Suprapubic skin (tissue), 3 donors: ENCODE measurements at regions not wholly inside any gene's neighbourhood (a gene's known extent, or its start where the extent isn't known, plus 50 kb on each side); places are given as distances from the start of the nearest gene placed in this dataset.

ENCODE experiments used
- POLR2A ChIP-seq, 2 donors: fragments of 450-650 bp; IDR thresholded peaks; one replicate each; pipeline ENCODE4 v1.6.1; 2017; ENCODE audit warnings: antibody characterized with exemption in 2 of 2, mild to moderate bottlenecking in 2 of 2, moderate library complexity in 2 of 2
- TF ChIP-seq, protein P1 (sequence below), 2 donors: fragments of 200-600 bp in 1 of 2; fragments of 450-650 bp in 1 of 2; sonication (generic) in 1 of 2; IDR thresholded peaks; one replicate each; pipeline ENCODE4 v1.5.1; 2016 to 2019; ENCODE audit warnings: antibody characterized with exemption in 2 of 2, mild to moderate bottlenecking in 1 of 2, moderate library complexity in 1 of 2

DNA sequence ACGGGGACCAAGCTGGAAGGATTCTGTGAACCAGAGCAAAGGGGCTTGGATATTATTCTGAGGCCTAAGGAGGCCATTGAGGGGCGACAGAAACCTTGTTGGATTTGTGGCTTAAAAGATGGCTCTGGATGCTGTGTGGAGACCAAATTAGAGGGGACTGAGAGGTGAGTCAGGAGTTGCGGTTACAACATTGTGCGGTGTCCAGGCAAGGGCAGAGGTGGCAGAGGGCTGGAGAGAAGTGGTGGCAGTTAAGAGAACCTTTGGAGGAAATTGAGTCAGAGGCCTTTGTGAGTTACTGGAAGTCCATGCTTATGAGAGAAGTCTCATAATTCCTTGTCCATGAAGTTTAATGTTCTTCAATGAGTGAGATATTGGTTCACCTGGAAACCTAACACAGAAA, 143.2 kb downstream of the FAM43A start:
- TF ChIP-seq, protein P1, sequence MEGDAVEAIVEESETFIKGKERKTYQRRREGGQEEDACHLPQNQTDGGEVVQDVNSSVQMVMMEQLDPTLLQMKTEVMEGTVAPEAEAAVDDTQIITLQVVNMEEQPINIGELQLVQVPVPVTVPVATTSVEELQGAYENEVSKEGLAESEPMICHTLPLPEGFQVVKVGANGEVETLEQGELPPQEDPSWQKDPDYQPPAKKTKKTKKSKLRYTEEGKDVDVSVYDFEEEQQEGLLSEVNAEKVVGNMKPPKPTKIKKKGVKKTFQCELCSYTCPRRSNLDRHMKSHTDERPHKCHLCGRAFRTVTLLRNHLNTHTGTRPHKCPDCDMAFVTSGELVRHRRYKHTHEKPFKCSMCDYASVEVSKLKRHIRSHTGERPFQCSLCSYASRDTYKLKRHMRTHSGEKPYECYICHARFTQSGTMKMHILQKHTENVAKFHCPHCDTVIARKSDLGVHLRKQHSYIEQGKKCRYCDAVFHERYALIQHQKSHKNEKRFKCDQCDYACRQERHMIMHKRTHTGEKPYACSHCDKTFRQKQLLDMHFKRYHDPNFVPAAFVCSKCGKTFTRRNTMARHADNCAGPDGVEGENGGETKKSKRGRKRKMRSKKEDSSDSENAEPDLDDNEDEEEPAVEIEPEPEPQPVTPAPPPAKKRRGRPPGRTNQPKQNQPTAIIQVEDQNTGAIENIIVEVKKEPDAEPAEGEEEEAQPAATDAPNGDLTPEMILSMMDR (IDR thresholded peaks at IDR 0.05): no peak
- no peak for TF ChIP-seq POLR2A (IDR thresholded peaks at IDR 0.05)
